ENCODE measurements at regions not wholly inside any gene's neighbourhood (a gene's known extent, or its start where the extent isn't known, plus 50 kb on each side); places are given as distances from the start of the nearest gene placed in this dataset.

GRCh38 chr6:119466226-119466625 is 116.7 kb upstream of the MAN1A1 start:
- no peak overlapping the region for H4K91ac ChIP-seq (ENCODE audit: insufficient read depth, low read depth, low read length)
- H3K4ac ChIP-seq (ENCODE audit: low read depth, low read length) = no peak overlapping the region
- no peak overlapping the region for H3K56ac ChIP-seq (ENCODE audit: extremely low read depth, insufficient read depth, low read length)
- no peak overlapping the region for H3K14ac ChIP-seq (replicated peaks; ENCODE audit: low read depth, low read length)
- no peak overlapping the region for H2BK15ac ChIP-seq (ENCODE audit: low read depth, low read length)
- no peak for DNase-seq
- no peaks in the 10 kb centered on the region for H3K9me3 ChIP-seq (ENCODE audit: control insufficient read depth, insufficient read depth, low read length)
- H3K23ac ChIP-seq (ENCODE audit: low read depth, low read length) = no peak overlapping the region
- H2BK5ac ChIP-seq (ENCODE audit: low read depth, low read length, poor library complexity, severe bottlenecking) = no peak overlapping the region
- H4K8ac ChIP-seq (ENCODE audit: low read depth in 2 of 2, low read length in 2 of 2) = no peak overlapping the region
- H2AFZ ChIP-seq (replicated peaks; ENCODE audit: low read length, poor library complexity) = no peak overlapping the region
- WGBS, 2 experiments (ENCODE audit: extremely low coverage in 2 of 2, insufficient read length in 1 of 2) = no CpG with 5 or more reads among the region's 2 CpGs
- no peak overlapping the region for H3K27ac ChIP-seq (ENCODE audit: insufficient read depth, low read length)
- CTCF ChIA-PET = no interaction called here
- no peak overlapping the region for H2BK20ac ChIP-seq (ENCODE audit: low read depth, low read length)
- H3K36me3 ChIP-seq (ENCODE audit: control insufficient read depth, insufficient read depth, low read length) = no peaks in the 10 kb centered on the region
- H3K79me1 ChIP-seq (ENCODE audit: low read depth in 1 of 2, low read length in 2 of 2) = no peaks in the 10 kb centered on the region
- H3K9ac ChIP-seq (ENCODE audit: low read depth, low read length) = no peak overlapping the region
- H3K9me1 ChIP-seq (ENCODE audit: insufficient read depth, low read length) = no peaks in the 10 kb centered on the region; the same call in 1 of the 2 replicates
- no peaks in the 10 kb centered on the region for H3K27me3 ChIP-seq (ENCODE audit: control insufficient read depth, insufficient read depth, low read length)
- no peak overlapping the region for H4K5ac ChIP-seq (ENCODE audit: low read depth, low read length)
- H4K20me1 ChIP-seq (ENCODE audit: insufficient read depth, low read length) = no peaks in the 10 kb centered on the region
- dilution Hi-C loops (cut with HindIII; ENCODE audit: low sequenced_read_pairs, unreplicated experiment) (no loop called here), in situ Hi-C loops (cut with MboI; ENCODE audit: low sequenced_read_pairs) (no loop called here), intact Hi-C loops (cut with micrococcal nuclease) (no loop called here)
- H3K4me3 ChIP-seq (ENCODE audit: insufficient read depth, low read depth, low read length) = no peak overlapping the region
- H2AK5ac ChIP-seq (ENCODE audit: low read depth, low read length) = no peak overlapping the region
- no TSS peak for BruUV-seq (replicated peaks)
- POLR2A ChIA-PET (ENCODE audit: unreplicated experiment) = no interaction called here
- H2BK120ac ChIP-seq (ENCODE audit: low read depth, low read length) = no peak overlapping the region
- H3K18ac ChIP-seq (ENCODE audit: low read depth, low read length) = no peak overlapping the region
- no peaks in the 10 kb centered on the region for H3K4me1 ChIP-seq (ENCODE audit: control insufficient read depth, insufficient read depth, low read length)
- no peak for ATAC-seq (ENCODE audit: low read depth)
- H2AK9ac ChIP-seq (replicated peaks; ENCODE audit: low read depth, low read length, poor library complexity) = no peak overlapping the region
- no peak for TF ChIP-seq RAD21 (IDR thresholded peaks at IDR 0.05; ENCODE audit: low read length)
- no peak for TF ChIP-seq USF2 (IDR thresholded peaks at IDR 0.05; ENCODE audit: low read depth, low read length)
- TF ChIP-seq SMC3 (IDR thresholded peaks at IDR 0.05; ENCODE audit: low read depth, low read length) = no peak
- no peak for TF ChIP-seq FOS (IDR thresholded peaks at IDR 0.05; ENCODE audit: low read depth, low read length)
- TF ChIP-seq CEBPB (IDR thresholded peaks at IDR 0.05; ENCODE audit: low read depth, low read length) = no peak
- no peak for TF ChIP-seq MAZ (IDR thresholded peaks at IDR 0.05; ENCODE audit: borderline replicate concordance, low read depth, low read length)
- no peak overlapping the region for H3K4me2 ChIP-seq (ENCODE audit: low read depth, low read length)

Measured in IMR-90 (cell line).